ENCODE measurements at regions not wholly inside any gene's neighbourhood (a gene's known extent, or its start where the extent isn't known, plus 50 kb on each side); places are given as distances from the start of the nearest gene placed in this dataset.
A peak's percentile ranks its signal among the peaks of the same experiment; 100 is the strongest.

DNA sequence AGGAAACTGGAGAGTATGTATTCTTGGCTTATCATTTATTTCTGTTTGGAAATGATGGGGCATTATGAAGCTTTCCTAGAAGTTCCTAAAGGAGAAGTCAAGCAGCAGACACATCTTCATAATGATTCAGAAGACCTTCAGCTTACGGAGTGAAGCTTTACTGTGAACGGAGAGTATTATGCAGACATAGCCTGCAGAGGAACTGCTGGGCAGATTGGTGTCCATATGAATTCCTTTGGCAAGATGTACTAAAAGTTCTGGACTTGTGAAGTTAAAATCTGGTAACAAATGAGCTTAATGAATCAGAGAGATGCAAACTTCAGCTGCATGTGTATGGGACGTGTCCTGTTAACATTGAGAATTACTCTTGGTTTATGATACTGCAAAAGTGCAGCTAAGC, 60.1 kb downstream of the NABP1 start:
- no peak for DNase-seq (ENCODE audit: low read depth)

DNA sequence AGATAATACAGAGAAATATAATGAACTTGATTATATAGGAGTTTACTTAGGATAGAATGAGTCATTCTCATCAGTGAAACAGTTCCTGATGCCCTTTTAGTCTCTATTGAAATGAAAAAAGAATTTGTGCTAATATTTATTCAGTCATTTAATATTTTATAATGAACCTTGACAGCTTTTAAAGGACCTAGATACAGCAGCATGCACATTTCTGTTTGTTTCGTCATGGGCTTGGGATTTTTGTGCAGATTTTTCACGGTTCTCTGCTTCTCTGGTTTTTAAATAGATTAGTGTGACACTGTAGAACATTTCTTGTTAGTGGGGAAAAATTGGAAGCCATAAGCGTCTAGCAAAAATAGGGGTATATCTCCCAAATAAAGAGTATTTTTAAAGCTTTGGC, 60.7 kb downstream of the NABP1 start:
- no peak for DNase-seq (ENCODE audit: low read depth)

DNA sequence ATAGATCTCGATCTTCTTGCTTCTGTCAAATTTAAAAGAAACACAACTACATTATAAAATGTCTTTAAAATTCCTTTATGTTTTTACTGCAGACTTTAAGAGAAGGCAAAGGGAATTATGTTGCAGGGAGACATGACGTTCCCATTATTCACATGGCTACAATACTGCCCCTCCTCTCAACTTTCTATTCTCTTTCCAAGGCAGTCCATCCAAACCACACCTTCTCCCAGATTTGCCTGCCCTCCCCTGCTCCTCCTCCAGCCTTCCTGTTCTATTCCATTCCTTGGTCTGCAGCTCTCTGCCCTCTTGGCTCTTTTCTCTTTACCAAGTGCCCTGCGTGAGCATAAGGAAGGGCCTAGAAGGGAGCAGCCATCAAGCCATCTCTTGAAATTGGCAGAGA, 61.3 kb downstream of the NABP1 start:
- DNase-seq (ENCODE audit: low read depth), result no peak

DNA sequence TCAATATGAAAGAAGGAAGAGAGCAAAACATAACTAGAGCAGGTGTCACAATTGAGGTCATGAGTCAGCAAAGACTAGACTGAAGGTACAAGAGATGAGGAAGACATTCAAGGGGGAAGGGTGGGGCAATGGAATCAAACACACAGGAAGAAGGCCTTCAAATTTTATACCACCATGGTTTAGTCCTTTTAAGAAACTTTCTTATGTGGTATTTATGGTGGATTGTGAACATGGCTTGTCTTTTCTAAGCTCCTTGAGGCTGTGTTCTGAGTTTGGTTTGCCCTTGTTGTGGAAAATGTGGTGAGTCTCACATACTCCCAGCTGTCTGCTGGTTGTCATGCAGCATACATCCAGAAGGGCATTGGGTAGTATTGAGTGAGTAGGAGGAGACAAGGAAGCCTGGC, 62.1 kb downstream of the NABP1 start:
- no peak for DNase-seq (ENCODE audit: low read depth)

DNA sequence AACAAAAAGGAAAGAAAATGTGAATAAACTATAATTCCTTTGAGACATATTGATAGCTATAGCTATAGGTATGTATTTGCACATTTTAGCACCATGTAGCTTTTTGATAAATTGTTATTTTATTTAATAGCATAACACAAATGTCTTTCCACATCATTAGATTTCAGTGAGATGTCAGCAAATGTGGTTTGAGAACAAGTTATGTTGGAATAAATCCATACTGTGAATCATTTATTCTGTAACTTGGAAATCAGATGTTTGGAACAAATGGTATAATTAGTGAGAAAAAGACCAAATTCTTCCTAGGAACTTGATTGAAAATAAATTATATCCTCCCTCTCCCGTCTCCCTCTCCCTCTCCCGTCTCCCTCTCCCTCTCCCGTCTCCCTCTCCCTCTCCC, 62.8 kb downstream of the NABP1 start:
- no peak for DNase-seq (ENCODE audit: low read depth)

DNA sequence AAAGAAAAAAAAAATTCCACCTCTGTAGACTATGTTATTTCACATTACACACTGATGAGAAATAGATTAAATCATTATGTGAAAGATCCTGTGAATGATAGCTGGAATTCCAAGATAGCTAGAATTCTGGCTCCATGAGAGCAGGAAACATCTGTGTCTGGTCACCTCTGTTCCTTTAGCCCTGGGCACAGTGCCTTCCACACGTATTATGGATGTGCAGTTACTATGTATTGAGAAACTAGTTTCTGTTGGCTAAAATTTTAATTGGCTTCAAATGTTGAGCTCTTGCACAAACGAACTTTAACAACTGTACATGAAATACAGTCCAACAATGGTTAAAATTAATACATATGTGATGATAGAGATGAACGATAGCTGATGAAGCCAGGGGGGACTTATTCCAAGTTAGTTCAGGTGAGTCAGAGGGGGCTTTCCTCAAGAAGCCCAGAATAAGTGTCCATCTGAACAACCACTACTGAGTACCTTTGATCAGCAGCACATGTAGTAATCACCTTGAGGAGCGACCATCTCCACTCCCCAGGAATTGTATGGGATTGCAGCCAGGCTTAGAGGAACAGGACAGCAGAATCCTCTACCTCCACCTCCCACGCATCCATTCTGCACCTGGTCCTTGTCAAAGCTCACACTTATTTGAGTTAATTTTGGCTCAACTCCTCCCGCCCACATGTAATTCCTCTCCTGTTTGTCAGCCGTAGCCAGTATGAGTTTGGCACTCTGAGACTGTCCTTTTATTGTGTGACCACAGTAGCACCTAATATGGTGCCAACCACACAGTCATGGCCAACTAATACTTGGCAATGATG, 68.6 kb downstream of the NABP1 start:
- no peak for DNase-seq (ENCODE audit: low read depth)

DNA sequence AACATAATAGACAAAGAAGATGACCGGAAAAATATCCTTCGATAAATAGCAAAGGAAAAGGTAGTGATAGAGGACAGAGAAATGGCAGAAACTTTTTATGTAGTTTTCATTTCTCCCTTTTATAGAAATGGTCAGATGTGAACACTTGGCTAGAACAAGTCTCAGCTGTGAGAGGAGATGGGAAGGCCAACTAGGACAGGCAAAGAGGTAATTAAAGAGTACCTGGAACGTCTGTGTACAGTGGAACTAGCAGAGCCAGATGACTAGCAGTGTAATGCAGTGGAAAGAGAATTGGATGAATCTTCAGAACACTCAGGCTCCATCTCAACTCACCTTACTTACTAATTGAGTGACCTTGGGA, 69.2 kb downstream of the NABP1 start:
- DNase-seq (ENCODE audit: low read depth), result no peak

DNA sequence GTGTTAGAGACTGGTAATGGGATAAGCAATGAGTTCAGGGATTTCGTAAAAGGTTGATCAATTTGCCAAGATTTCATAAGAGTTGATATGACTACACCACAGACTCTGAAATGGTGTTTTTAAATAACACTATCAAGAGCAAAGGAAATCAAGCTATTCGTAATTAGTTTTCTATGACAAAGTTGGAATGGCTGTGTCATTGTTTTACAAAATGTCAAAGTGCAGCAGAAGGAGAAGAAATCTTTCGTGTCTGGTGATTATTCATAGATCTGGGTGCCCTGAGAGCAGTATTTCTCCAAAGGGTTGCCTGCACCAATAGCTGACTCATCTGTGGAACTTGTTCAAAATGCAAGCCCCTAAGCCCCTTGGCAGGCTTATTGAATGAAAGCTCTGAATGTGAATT, 70.1 kb downstream of the NABP1 start:
- DNase-seq (ENCODE audit: low read depth), result no peak

DNA sequence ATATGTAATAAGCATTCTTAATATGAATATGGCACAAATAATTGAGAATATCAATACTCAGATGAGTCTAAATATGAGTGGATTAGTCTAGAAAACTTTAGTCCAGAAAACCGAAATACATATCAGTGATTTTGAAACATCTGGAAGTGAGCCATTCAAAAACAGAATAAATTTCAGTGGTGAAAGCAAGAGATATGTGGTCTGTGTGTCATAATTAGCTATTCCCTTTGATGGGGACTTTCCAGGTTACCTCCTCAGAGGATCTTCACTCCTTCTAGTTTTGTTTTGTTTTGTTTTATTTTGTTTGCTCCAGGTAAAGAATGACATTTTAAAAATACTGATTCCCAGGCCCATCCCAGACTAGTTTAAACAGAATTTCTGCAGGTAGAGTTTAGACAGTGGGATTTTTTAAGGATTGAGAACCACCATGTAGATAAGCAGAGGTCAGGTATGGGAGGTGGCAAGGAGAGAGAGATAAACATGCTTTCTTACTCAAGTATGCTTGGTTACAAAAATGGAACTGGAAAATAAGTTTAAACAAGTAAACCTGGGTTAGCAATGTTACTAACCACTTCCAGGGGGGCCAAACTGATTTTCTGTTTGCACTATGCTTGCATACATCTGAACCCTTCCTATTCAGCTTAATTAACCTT, 70.7 kb downstream of the NABP1 start:
- DNase-seq (ENCODE audit: low read depth), result no peak

DNA sequence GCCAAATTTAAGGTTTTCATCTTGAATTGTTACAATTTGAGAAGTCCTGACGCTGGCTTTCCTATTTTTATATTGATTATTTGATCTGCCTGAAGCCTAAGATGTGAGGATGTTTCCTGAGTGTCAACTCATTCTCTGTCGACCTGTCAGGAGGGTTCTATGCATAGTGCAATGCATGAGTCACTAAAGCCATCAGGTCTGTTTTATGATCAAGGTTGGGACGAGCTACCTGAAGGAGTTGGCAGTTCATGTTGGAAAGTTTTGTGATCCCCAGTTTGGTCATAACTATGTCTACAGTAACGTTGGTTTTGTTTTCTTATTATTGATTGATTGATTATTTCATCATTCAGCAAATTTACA, 71.2 kb downstream of the NABP1 start:
- DNase-seq (ENCODE audit: low read depth), result no peak

DNA sequence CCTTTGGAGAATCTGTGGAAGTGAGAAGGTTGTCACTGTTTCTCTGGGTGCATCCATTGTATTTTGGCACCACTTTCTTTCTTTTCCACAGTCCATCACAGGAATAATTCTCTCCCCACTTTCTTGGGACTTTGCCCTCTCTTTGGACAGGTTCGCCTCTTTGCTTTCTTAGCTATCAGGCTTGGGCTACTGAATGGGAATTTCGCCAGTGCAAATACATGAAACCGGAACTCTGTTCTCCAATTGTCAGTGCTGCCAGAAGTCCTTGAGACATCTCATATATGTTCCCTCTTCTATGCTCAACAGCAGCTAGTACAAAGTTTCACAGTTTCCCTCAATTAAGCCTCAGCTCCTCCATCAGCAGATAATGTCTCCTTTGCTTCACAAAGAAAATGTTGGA, 76.2 kb downstream of the NABP1 start:
- no peak for DNase-seq (ENCODE audit: low read depth)

DNA sequence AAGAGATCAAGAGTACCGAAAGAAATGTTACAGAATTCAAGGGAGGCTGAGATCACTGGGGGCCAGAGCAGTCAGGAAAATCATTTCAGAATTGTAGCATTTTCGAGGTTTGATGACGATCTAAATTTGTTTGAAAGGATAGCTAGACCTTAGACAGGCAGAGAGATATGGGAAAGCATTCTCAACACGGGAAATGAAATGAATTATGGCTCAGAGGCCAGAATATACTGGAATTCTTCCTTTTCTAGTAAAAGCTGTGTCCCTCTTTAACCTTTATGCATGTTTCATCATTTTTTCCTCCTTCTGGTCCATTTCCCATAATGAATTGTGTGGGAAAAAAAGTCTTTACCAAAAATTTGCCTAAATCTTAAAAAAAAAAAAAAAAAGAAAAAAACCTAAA, 78.8 kb downstream of the NABP1 start:
- DNase-seq (ENCODE audit: low read depth), result no peak

DNA sequence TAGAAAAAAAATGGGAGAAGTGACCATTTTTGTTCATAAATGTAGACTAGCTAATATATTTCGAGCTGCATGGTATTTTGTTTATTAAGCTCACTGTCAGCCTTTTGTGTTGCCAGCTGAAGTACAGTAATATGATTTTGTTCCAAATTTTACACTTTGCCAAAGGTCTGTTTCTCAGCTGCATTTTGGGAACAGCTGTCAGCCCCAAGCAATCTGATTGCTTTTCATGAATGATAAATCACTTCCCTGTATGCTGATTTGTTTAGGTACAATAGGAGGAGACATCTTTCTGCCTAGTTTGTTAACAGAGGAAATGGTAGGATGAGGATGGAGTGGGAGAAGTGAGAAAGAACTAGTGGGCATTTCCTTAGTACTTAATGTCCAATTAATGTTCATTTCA, 79.3 kb downstream of the NABP1 start:
- no peak for DNase-seq (ENCODE audit: low read depth)

DNA sequence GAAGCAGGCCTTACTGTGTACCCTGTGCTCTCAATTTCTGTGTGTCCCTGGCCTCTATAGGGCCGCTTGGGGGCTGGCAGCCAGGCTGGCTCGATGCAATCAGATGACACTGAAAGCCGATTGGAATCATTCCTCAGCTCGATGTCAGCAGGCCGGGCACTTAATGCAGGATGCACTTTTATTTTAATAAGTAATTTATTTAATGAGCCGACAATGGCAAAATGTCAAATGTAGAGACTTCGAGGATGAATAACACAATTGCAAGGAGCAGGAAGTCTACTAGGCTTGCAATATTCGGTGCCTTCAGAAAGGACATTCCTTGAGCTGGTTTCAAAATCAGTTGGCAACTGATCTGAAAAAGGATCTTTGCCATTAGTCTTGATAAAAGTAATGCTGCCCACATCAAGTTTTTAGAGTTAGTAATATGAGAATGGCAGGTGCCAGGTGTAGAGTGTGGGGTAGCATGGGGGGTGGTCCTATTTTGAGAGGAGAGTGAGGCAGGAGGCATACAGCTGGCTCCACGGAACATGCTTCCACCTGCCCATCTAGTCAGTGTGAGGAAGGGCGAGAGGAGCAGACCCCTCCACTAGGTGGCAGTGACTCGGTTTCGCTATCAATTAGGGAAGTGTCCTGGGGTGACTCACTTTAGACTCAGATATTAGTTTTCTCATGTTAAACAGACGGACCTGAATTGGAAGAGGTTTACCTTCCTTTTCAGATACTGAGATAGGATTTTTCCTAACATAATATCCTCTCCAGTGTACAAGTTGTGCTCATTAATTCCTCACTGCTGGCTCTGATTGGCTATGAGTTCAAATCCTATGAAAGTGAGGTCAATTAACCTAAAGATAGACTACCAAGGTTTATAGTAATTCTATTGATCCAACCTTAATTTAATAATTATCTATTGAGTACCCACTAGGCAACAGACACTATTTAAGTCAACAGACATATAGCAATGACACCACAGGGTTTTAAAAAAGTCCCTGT, 80.9 kb downstream of the NABP1 start:
- peak; percentile 24 for DNase-seq (ENCODE audit: low read depth)

DNA sequence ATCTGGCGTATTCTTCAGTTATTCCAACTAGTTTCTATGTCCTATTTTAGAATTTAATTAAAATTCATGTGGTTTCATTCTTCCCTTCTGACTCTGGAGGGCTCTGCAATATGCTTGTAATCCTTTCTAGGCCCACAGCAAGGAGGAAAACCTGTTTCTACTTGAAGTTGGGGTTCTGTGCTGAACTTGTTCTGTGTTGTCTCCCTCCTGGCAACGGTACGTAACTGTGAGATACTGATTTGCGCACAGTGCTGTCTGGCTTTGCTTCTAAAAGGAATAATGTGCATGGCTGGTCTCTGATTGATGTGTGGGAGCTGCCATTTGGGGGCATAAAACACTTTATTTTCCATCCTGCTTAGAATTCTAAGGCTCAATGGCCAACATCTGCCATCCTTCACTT, 81.7 kb downstream of the NABP1 start:
- no peak for DNase-seq (ENCODE audit: low read depth)

DNA sequence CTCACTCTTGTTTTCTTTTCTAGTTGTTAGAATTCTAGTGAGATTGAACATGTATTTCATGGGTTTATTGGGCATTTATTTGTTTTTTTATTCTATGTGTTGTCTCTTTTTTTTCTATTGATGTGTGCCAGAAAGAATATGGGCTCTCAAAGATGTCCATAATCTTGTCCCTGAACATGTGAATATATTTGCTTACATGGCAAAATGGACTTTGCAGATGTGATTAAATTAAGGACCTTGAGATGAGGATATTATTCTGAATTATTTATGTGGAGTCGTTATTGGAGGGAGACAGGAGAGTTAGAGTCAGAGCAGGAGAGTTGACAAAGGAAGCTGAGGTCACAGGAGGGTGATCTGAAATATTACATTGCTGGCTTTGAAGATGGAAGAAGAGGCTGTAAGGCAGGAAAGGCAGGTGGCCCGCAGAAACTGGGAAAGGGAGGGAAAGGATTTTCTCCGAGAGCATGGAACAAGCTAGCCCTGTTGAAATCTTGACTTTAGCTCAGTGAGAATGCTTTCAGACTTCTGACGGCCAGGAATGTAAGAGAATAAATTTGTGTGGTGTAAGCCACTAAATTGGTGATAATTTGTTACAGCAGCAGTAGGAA, 82.8 kb downstream of the NABP1 start:
- DNase-seq (ENCODE audit: low read depth), result no peak

DNA sequence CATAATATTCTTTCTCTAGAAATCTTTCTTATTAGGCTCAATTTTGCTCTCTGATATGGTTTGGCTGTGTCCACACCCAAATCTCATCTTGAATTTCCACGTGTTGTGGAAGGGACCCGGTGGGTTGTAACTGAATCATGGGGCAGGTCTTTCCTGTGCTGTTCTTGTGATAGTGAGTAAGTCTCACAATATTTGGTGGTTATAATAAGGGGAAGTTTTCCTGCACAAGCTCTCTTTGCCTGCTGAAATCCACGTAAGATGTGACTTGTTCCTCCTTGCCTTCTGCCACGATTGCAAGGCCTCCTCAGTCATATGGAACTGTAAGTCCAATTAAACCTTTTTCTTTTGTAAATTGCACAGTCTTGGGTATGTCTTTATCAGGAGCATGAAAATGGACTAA, 73.8 kb downstream of the CAVIN2 start:
- DNase-seq (ENCODE audit: low read depth), result no peak

DNA sequence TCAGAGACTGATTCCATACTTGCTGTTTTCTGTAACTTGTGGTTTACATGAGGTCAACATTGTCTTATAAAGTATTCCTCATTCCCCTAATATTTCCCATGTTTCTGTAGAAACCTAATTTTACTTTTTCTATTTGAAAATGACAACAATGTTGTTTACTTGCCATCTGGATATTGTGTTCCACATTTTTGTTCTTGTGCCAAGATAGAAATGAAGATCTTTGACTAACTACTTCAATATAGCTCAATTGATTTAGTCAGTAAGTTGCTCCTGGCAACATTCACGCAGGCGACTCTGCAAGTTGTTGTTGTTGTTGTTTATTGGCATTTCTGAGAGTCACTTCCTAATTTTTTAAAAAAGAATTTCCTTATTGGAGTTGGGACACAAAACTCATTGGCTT, 69.5 kb downstream of the CAVIN2 start:
- no peak for DNase-seq (ENCODE audit: low read depth)

DNA sequence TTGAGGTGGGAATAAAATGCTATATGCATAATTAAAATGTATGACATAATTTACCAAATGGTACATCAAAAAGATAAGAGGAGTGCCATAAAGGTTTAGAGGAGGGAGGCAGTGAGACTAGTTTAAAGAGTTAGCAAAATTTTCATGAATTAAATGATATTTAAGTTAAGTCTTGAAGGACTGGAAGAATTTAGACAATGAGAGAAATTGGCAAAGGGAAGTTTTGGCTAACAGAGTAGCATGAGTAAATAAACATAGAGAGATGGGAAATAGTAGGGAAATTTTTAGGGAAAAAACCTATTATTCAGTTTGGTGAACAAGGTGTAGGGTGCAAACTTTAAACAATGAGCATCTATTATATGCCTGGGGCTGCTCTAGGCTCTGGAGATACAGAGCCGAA, 68.8 kb downstream of the CAVIN2 start:
- no peak for DNase-seq (ENCODE audit: low read depth)

DNA sequence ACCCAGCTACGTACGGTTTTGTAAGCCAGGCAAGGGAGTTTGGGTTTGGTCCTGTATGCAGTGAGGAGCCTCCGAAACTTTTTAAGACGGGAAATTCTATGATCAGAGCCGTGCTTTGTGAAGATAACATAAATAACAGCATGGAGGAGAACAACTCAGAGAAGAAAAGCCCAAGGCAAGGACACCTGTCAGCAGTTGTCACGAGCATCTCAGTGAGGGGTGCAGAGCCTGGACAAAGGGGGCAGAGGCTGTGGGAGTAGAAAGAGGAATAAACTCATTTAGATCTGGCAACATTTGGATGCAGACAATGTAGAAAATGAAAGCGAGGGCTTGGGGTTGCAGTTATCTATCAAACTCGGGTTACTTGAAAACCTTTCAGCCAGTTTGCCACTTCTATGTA, 64.5 kb downstream of the CAVIN2 start:
- no peak for DNase-seq (ENCODE audit: low read depth)

DNA sequence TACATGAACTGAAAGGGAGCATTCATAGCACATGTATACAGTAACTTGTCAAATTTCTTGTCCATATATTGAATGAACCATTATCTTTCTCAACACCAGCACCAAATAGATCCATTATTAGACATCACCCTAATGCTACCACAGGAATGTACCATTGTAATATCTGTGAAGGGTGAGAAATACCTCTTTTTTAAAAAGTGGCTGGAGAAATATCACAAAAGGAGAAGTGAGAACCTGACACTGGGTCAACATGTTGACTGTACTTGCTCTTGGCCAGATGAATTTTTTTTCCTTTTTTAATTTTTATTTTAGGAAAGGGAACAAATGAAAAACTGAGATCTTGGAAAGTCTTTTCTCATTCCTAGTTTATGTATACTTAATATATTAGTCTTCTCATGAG, 63.5 kb downstream of the CAVIN2 start:
- DNase-seq (ENCODE audit: low read depth), result no peak

Data from CMK (cell line).